ENCODE measurements at regions not wholly inside any gene's neighbourhood (a gene's known extent, or its start where the extent isn't known, plus 50 kb on each side); places are given as distances from the start of the nearest gene placed in this dataset.

DNA sequence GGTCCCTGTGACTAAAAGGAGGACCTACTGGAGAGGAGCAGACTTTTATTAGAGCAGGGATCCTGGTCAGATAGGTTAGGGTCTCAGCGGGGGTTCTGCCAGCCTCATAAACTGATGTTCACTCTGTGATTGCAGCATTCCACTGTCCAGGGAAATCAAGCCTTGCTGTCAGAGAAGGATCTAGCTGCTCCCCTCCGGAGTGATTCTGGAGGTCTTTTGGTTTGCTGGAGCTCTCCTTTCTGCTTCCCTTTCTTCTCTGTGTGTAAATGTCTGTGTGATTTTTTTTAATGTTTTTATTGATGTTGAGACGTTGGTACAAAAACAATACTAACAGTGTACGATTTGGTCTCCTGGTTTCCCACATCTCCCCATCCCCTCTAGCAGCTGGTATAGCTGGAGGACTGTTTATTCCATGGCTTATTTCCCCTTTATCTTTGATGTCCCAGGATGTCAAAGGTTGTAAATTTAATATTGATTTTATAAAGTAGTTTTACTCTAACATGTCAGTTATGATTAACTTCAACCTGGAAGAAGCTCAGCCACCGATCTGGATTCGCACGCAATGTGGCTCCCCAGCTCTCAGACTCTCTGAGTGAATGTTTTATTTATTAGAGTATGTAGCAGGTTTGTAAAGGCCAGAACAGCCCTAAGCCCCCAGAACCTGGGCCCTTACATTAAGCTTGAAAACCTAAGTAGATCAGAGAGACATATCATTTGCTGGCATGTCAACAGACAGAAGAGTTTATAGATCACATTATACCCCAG lies 202.3 kb upstream of the G2E3 start:
- TF ChIP-seq, protein P1, sequence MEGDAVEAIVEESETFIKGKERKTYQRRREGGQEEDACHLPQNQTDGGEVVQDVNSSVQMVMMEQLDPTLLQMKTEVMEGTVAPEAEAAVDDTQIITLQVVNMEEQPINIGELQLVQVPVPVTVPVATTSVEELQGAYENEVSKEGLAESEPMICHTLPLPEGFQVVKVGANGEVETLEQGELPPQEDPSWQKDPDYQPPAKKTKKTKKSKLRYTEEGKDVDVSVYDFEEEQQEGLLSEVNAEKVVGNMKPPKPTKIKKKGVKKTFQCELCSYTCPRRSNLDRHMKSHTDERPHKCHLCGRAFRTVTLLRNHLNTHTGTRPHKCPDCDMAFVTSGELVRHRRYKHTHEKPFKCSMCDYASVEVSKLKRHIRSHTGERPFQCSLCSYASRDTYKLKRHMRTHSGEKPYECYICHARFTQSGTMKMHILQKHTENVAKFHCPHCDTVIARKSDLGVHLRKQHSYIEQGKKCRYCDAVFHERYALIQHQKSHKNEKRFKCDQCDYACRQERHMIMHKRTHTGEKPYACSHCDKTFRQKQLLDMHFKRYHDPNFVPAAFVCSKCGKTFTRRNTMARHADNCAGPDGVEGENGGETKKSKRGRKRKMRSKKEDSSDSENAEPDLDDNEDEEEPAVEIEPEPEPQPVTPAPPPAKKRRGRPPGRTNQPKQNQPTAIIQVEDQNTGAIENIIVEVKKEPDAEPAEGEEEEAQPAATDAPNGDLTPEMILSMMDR (IDR thresholded peaks at IDR 0.05), result no peak
- no peak for TF ChIP-seq EP300 (IDR thresholded peaks at IDR 0.05)

All from ovary (tissue), 3 donors.